ENCODE measurements at regions not wholly inside any gene's neighbourhood (a gene's known extent, or its start where the extent isn't known, plus 50 kb on each side); places are given as distances from the start of the nearest gene placed in this dataset.

DNA sequence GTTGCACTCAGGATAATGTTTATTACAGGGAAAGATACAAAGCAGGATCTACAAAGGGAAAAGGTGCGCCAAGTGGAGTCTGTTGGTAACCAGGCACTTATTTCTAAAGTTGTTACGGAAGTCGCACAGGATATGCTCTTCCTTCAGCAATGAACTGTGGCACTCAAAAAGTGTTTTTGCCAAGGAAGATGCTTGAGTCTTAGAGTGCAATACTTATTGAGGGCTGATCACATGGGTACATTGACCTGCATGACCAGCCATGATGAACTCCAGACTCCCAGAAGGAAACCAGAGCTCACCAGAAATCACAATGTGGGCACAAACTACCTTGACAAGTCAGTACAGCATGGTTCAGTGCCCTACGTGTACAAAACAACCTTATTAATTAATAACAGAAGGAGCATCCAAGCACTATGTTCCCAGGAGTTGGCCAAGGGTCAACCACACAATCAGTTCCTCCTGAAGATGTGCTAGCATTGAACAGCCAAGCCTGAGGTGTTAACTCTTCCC lies 270.7 kb upstream of the TFAP2D start:
- no peak for TF ChIP-seq EZH2 (IDR thresholded peaks at IDR 0.05; ENCODE audit: low read length)
- no peak for TF ChIP-seq CTCF (optimal IDR thresholded peaks at IDR 0.05 in 1 of 3, IDR thresholded peaks at IDR 0.05 in 1 of 3, conservative IDR thresholded peaks at IDR 0.05 in 1 of 3; ENCODE audit: extremely low read depth in 1 of 3, insufficient read depth in 2 of 3, low read length in 3 of 3)

All from keratinocyte (primary cell).